ENCODE measurements at regions not wholly inside any gene's neighbourhood (a gene's known extent, or its start where the extent isn't known, plus 50 kb on each side); places are given as distances from the start of the nearest gene placed in this dataset.
"Not testable (repeated sequence)": the region's sequence is repeated elsewhere in the genome, so short reads cannot be mapped to it uniquely, and the experiment has no call there.

- Histone ChIP-seq H3K4me2 (ENCODE audit: insufficient read depth, low read length) (no peak overlapping the region), H3K4me3 (ENCODE audit: insufficient read depth, low read length) (no peak overlapping the region), H3K79me2 (ENCODE audit: insufficient read depth, low read length) (no peaks in the 10 kb centered on the region), H3K9me3 (ENCODE audit: low read depth, low read length) (no peaks in the 10 kb centered on the region), H3K4me1 (ENCODE audit: insufficient read depth, low read length) (no peaks in the 10 kb centered on the region), H4K20me1 (ENCODE audit: insufficient read depth, low read length) (no peaks in the 10 kb centered on the region), H3K27ac (ENCODE audit: low read depth, low read length) (no peak overlapping the region), H2AFZ (ENCODE audit: low read length) (no peak overlapping the region), H3K27me3 (ENCODE audit: insufficient read depth, low read length) (no peaks in the 10 kb centered on the region), H3K36me3 (ENCODE audit: insufficient read depth, low read length) (no peaks in the 10 kb centered on the region)
- no peak for DNase-seq (ENCODE audit: insufficient read length, low spot score, missing footprints)
- no peak for TF ChIP-seq CTCF (IDR thresholded peaks at IDR 0.05; ENCODE audit: extremely low read depth, low read depth, low read length)
These were observed 1098.2 kb downstream of the MRPL39 start for GRCh38 chr21:24509131-24509530.

GRCh38 chr21:24486973-24487372, 1120.3 kb downstream of the MRPL39 start:
- H3K4me1 ChIP-seq (ENCODE audit: insufficient read depth, low read length) = no peaks in the 10 kb centered on the region
- H3K79me2 ChIP-seq (ENCODE audit: insufficient read depth, low read length) = no peaks in the 10 kb centered on the region
- H3K27ac ChIP-seq (ENCODE audit: low read depth, low read length) = no peak overlapping the region
- H3K27me3 ChIP-seq (ENCODE audit: insufficient read depth, low read length) = no peaks in the 10 kb centered on the region
- peaks cover 2% of the 10 kb centered on the region for H3K9me3 ChIP-seq (ENCODE audit: low read depth, low read length)
- no peaks in the 10 kb centered on the region for H4K20me1 ChIP-seq (ENCODE audit: insufficient read depth, low read length)
- H2AFZ ChIP-seq (ENCODE audit: low read length) = no peak overlapping the region
- no peak for TF ChIP-seq CTCF (IDR thresholded peaks at IDR 0.05; ENCODE audit: extremely low read depth, low read depth, low read length)
- no peak for DNase-seq (ENCODE audit: insufficient read length, low spot score, missing footprints)
- no peak overlapping the region for H3K4me3 ChIP-seq (ENCODE audit: insufficient read depth, low read length)
- no peak overlapping the region for H3K4me2 ChIP-seq (ENCODE audit: insufficient read depth, low read length)
- H3K36me3 ChIP-seq (ENCODE audit: insufficient read depth, low read length) = no peaks in the 10 kb centered on the region

GRCh38 chr21:24483361-24483760, 1123.9 kb downstream of the MRPL39 start:
- not testable (repeated sequence) for DNase-seq (ENCODE audit: insufficient read length, low spot score, missing footprints); H3K36me3 ChIP-seq (ENCODE audit: insufficient read depth, low read length); H3K4me1 ChIP-seq (ENCODE audit: insufficient read depth, low read length); H3K27me3 ChIP-seq (ENCODE audit: insufficient read depth, low read length); H3K4me3 ChIP-seq (ENCODE audit: insufficient read depth, low read length); H4K20me1 ChIP-seq (ENCODE audit: insufficient read depth, low read length); H3K4me2 ChIP-seq (ENCODE audit: insufficient read depth, low read length); H2AFZ ChIP-seq (ENCODE audit: low read length); H3K27ac ChIP-seq (ENCODE audit: low read depth, low read length); H3K79me2 ChIP-seq (ENCODE audit: insufficient read depth, low read length); H3K9me3 ChIP-seq (ENCODE audit: low read depth, low read length)

GRCh38 chr21:24470852-24471251, 1136.4 kb downstream of the MRPL39 start:
- no peaks in the 10 kb centered on the region for H3K4me1 ChIP-seq (ENCODE audit: insufficient read depth, low read length)
- H3K4me2 ChIP-seq (ENCODE audit: insufficient read depth, low read length) = no peak overlapping the region
- H3K36me3 ChIP-seq (ENCODE audit: insufficient read depth, low read length) = no peaks in the 10 kb centered on the region
- H3K27me3 ChIP-seq (ENCODE audit: insufficient read depth, low read length) = no peaks in the 10 kb centered on the region
- no peak overlapping the region for H3K27ac ChIP-seq (ENCODE audit: low read depth, low read length)
- peaks cover 4% of the 10 kb centered on the region for H3K9me3 ChIP-seq (ENCODE audit: low read depth, low read length)
- no peak overlapping the region for H2AFZ ChIP-seq (ENCODE audit: low read length)
- DNase-seq (ENCODE audit: insufficient read length, low spot score, missing footprints) = no peak
- H4K20me1 ChIP-seq (ENCODE audit: insufficient read depth, low read length) = no peaks in the 10 kb centered on the region
- no peak for TF ChIP-seq CTCF (IDR thresholded peaks at IDR 0.05; ENCODE audit: extremely low read depth, low read depth, low read length)
- H3K79me2 ChIP-seq (ENCODE audit: insufficient read depth, low read length) = no peaks in the 10 kb centered on the region
- no peak overlapping the region for H3K4me3 ChIP-seq (ENCODE audit: insufficient read depth, low read length)
